GM19328 (cell line): ENCODE measurements at regions not wholly inside any gene's neighbourhood (a gene's known extent, or its start where the extent isn't known, plus 50 kb on each side); places are given as distances from the start of the nearest gene placed in this dataset.

ENCODE experiments used
- ATAC-seq: cut with Tn5 transposase; IDR thresholded peaks from one replicate; pipeline ENCODE4 v1.9.1; 2021; ENCODE audit warnings: mild to moderate bottlenecking, moderate library complexity; ENCODE audit not compliant: unreplicated experiment

DNA sequence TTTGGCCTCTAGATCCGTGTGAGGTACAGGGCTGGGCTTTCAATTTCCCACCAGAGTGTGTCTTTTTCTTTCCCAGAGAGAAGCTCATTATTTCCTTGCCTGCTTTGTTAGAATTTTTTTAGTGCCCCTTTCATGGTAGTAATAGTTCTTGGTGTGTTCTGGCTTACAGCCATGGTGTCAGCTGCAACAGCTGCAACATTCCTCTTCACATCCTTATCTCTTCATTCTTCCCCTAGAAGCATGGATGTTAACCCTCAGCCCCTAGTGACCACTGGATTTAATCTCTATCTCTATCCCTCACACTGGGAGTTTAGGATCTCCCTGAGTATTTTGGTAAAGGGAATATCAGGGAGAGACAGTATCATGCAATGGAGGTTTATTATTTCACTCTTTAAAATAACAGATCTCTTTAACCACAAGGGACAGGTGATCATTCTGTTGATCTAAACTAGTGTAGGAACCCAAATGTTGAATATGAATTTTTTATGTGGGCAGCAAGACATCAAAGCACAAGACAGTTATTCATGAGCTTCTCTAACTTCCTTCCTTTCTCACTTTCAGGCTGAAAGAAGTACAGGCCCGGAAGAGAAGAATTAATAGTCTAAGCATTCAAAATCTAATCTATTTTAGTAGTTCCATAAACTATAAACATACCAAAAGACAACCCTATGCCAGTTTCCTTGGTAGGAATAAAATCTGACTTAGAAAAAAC, 160.2 kb downstream of the FAM170A start:
- no peak for ATAC-seq

DNA sequence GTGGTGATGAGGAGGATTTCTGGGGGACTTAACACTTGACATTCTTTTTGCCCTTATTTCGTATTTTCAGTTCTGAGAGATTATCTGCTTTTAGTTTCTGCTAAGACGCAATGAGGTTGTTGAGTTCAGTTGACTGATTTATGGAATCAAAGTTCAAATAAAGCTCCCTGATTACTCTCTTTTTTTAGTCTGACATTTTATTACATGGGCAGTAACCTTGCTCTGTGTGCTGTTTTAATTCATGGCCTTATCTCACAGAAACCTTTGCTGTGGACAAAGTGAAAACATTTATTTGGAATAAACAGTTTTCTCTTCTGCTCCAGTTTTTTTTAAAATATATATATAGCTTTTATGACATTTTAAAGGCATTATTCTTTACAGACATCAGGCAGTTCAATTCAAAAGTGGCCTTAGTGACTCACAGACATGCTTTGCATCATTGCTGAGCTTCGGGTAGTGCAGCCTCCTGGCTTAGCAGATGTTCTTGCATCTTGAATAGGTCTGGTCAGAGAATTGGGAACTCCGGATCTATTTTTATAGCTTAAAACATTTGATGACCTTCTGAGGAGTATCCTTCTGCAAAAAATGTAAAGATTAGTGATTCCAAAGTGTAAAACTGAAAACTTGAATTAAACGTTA, 162.9 kb downstream of the FAM170A start:
- no peak for ATAC-seq

DNA sequence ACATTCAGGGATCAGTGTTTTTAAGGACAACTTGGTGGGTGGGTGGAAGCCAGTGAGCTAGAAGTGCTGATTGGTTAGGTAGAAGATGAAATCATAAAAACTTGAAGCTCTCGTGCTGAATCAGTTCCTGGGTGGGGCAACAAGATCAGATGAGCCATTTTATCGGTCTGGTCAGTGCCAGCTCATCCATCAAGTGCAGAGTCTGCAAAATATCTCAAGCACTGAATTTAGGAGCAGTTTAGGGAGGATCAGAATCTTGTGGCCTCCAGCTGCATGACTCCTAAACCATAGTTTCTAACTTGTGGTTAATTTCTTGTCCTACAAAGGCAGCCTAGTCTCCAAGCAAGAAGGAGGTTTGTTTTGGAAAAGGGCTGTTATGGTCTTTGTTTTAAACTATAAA, 166.4 kb downstream of the FAM170A start:
- ATAC-seq, result no peak

DNA sequence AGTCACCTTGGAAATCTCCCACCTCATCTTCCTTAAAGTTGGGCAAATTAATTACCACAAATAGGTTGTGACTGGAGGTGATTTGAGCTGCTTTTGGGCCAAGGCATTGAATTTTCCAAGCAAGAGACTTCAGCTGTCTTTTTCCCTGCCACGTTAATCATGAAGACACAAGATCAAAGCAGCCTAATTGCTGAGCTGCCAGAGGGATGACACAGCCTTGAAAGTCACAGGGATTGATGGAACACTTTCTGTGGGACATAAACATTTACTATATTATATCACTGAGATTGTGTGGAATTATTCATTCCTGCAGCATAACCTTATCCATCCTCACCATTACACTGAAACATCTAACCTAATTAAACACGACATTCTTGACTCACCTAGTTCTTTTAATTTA, 172.2 kb downstream of the FAM170A start:
- ATAC-seq, result no peak

DNA sequence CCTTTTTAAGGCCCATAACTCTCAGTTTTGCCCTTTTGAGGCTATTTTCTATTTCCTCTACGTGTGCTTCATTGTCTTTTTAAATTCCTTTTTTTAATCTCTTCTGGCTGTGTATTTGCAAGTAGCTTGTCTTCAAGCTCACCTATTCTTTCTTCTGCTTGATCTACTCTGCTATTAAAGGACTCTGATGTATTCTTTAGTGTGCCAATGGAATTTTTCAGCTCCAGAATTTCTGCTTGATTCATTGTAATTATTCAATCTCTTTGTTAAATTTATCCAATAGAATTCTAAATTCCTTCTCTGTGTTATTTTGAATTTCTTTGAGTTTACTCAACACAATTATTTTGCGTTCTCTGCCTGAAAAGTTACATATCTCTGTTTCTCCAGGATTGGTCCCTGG, 178.7 kb downstream of the FAM170A start:
- no peak for ATAC-seq

DNA sequence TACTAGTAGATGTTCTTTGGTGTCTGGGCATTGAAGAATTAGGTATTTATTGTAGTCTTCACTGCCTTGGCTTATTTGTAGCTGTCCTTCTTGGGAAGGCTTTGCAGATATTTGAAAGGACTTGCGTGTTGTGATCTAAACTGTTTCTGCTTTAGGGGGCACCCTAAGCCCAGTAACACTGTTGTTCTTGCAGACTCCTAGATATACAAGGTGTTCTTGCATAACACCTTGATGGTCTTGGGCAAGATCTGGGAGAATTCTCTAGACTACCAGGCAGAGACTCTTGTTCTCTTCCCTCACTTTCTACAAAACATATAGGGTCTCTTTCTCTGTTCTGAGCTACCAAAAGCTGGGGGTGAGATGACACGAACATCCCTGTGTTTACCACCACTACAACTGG, 179.1 kb downstream of the FAM170A start:
- no peak for ATAC-seq

DNA sequence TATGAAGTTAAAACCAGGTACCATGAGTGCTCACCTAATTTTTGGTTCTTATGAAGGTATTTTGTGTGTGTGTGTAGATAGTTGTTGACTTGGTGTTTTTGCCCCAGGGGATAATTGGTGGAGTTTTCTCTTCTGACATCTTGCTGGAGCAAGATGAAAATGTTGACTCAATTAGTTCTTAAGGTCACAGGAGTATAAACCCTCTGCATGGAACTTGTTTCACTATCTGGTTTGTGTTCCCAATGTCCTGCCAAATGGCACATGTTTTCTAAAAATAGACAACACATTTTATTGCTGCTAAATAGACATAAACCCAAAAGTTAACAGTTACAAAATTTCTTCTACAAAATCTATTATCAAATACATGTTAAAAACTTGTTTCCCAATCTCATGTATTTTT, 180.9 kb downstream of the FAM170A start:
- ATAC-seq, result no peak

DNA sequence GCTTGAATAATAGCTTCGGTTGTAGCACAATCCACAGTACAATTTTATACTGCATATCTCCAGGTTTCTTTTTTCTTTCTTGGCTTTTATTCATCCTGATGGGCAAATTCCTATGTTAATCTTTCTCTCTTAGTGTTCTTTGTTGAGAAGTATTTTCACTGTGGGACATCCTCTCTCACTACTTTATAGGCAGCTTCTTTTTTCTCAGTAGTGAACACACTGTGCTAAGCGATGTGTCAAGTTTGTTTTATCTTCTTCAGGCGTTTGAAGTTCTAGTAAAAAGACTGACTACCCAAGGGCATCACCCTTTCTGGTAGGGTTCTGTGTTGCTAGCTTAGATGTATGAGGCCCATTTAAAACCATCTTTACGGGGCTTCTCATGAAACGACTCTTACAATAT, 182.1 kb downstream of the FAM170A start:
- ATAC-seq, result no peak

DNA sequence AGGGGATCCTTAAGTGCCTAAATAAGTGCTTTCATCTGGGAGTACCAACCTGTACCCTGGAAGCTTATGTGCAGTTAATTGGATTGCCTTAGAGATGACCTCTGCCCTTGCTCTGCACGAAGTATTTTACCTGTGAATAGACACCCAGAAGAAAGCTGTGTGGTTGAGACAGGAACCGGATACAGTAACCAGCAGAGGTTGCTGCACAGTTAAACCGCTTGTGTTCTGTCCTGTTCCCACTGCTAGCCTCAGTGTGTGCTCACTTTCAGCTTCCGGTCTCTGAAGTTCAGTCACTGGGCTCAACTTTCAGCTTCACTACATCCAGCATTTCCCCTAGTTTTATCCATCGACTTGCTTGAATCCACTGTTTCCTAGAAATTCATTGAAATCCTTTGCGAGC, 185.3 kb downstream of the FAM170A start:
- no peak for ATAC-seq

DNA sequence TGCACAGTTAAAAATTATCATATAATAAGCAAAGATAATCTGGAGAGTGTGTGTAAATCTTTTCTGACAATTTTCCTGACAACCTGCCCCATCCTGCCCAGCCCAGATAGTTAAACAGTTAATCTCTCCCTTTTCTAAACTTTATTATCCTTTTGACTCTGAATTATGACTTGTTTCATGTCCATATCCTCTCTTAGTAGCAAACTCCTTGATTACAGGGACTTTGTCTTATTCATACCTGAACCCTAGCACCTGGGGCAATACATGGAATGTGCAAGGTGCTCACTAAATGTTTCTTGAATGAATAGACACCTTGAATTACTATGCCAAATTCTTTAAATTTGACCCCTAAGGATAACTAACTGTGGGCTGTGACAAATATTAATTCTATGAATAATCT, 186.7 kb downstream of the FAM170A start:
- ATAC-seq, result no peak

DNA sequence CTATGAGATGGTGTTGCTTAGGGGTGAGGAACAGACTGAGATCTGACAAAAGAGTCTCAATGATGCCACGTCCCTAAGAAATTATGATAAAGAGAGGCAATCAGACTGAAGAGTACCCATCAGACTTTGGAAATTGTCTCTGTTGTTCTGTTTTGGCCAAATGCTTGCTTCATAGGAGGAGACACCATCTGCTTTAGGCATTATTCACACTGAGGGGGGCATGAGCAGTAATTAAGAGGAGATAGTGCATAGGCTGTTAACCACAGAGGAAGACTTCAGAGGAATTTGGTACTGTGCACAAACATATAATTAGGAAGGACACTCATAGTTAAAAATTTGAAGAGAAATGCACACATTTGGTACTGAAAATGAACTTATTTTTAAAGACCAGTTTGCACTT, 190.7 kb downstream of the FAM170A start:
- no peak for ATAC-seq

DNA sequence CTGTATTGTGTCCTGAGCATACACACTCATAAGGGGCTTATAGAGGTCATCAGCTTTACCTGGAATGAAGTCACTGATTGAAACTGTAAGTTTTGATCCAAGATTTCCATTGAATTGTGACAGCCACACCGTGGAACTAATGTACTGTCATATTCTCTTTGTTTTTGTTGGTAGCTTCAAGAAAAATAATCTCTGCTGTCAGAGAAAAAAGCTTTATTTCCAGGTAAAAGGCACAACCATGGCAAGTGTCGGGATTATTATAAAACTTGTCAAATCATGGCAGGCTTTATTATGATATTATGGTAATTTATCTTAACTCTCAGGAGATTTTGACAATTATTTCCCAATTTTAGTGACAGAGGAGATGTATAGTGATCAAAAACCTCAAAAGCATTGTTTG, 191.2 kb downstream of the FAM170A start:
- ATAC-seq, result no peak

DNA sequence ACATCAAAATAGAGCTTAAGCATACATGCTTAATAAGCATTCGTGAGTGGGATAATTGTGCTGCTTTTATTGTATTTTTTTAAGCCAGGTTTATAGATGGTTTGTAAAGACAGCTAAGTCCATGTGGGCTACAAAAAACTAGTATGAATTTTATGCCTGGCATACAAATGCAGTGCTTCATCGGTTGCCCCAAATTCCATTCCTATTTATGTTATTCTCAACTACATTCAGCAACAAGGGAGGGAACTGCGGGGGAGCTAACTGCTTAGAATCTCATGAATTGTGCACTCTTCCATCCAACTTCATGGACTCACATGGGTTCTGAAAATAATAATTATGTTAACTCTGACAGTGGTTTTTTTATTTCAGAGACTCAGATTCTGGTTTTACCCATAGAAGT, 199.2 kb downstream of the FAM170A start:
- ATAC-seq, result no peak

DNA sequence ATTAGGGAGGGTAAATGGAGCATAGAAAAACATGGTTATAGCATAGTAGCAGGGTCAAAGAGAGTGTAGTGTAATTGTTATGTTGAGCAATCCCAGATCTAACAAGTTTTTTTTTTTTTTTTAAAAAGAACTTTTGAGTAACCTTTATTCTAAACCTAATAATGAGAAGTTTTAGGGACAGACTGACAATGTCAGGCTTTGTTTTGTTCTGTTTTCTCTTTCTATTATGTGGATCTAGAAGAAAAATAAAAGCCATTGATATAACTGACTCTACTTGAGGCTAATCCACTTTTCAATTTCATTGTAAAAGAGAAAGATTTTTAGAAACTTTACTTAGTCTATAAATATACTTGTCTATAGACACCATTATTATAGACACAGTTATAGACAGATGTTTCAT, 200.0 kb downstream of the FAM170A start:
- ATAC-seq, result no peak

DNA sequence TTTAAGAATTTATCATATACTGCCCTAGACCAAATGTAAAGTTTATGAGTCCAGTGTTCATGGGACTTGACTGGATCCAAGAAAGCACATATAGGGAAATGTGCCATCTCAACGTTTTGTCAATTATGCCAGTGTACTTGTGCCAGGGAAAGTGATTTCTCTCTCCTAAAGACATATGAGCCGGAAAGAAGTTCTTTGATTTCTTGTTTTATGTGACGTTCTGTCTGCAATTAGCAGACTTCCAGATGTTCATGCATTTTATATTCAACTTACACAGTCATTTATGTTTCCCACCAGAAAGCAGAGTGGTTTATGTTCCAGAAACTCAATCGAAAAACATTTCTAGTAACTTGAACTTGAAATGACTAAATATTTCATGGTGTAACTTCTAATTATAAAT, 203.8 kb downstream of the FAM170A start:
- ATAC-seq, result no peak

DNA sequence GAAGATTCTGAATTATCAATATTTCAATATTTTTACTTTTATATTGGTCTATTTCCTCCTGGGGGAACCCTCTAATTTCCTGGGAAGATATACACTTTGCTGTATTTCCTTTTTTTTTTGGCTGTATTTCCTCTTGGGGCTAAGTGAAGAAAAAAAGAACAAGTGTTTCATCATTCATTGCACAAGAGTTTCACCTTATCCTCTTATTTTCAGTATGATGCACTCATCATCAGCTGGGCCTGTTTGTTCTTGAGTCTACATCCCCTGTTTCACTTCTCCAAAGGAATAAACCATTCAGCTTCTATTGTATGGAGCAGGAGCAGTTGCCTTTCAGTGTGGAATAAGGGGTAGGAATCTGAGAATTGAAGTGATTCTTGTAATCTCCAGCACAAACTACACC, 210.8 kb downstream of the FAM170A start:
- no peak for ATAC-seq

DNA sequence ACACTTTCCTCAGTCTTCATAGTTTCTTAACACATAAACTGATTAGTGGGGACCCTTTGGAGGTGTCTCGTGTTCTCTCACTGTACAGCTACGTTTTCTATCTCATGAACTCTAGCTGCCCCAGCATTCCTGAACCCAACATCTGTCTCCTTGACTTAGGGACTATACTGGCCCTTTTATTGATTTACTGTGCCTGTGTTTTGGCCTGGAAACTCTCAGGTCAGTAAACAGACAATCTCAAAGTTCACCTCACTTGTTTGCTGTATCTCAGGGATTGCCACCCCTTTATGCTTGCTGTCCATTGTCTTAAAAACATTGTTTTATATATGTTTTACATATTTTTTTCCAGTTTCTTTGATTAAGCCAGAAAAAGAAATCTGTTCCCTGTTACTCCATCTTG, 222.8 kb downstream of the FAM170A start:
- ATAC-seq, result no peak

DNA sequence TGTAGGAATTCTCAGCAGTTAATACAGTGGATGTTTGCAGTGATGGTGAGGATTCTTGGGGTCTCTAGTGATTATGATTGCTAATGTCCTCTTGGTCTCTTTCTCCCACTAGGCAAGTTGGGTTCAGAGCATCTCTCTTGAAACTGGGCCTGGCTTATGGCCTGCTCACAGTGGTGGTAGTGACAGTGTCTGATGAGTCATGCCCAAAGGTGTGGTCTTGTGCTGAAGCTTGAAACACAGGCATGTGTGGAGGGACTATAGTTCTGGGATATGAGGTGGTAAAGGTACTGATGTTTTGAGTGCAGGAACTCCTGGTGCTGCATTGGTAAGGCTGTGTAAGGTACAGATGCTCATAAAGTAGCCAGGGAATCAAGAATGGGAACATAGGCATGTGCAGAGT, 231.1 kb downstream of the FAM170A start:
- no peak for ATAC-seq

DNA sequence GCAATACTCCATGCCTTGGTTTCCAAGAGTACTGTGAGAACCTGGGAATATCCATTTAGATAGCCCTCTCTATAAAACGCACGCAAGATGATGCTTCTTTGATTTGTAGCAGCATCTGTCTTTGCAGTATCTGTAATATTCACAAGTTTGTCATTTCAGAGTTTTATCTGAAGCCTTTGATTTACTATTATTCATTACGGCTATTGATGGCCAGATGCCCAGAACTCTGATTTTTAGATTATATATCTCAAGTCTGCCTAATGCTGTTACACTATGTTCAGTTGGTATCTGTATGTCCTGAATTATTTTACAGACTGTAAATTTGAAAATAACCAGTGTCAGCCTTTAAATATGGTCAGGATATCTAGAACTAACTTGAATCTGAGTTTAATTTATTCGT, 233.3 kb downstream of the FAM170A start:
- no peak for ATAC-seq

DNA sequence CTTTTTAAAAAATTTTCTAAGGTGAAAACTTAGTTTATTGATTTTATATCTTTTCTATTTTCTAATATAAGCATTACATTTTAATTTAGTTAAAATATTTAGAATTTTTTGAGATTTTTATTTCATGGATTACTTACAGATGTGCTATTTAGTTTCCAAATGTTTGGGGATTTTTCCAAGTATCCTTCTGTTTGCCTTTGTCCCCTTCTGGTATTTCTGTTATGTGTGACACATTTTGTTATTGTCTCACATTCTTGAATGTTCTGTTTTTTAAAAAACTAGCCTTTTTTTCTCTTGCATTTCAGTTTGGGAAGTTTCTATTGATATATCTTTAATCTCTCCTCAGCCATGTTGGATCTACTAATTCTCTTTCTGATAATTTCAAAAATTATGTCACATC, 234.9 kb downstream of the FAM170A start:
- no peak for ATAC-seq

DNA sequence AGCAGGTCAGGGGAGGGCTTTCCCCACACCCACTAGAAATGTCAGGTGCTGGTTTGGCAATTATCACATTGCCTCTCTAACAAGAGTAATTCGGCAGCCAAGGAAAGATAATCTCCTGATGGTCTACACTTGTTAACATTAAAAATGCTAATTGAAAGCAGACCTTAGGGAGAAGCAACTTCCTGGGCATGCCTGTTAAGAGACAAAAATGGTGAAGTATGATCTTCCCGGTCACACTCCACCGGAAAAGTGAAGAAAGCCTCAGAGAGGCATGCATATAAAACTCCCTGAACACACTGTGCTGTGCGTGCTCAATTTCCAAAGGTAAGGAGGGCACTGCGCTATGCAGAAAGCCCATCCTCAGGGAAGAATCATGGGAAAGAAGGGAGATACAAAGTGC, 244.3 kb downstream of the FAM170A start:
- ATAC-seq, result no peak

DNA sequence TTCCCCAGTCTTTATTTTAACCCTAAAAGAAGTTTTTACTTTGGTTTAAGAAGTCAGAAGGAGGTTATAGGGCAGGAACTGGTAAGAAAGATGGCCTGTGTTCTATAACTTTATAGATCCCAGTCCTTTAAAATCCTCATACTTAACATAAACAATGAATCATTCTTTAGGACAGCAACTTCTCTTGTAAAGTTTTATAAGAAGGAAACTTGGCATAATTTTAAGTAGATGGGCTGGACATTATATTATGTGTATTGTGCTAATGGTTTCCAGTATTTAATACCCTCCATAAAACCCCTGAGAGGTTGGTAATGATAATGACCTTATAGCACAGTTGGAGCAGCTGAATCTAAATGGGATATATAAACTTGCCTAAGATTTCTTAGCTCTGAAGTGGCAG, 247.2 kb downstream of the FAM170A start:
- ATAC-seq, result no peak

DNA sequence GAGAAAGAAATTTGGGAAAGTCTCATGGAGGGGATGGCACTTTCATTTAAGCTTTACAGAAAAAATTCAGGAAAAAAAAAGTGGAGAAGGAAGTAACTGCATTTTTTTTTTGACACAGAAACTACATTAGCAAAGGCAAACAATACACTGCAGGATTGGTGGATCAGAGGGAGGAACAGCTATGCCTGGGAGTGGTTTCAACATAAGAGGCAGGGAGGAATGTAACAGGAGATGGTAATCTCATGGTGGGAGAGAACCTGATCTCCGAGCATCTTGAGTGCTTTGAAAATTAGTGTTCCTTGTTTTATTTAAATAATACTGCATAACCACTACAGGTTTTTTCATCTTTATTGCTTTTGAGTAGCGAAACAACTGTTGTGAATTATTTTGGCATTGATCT, 249.4 kb downstream of the FAM170A start:
- ATAC-seq, result no peak
